GM12891 (cell line): ENCODE measurements at regions not wholly inside any gene's neighbourhood (a gene's known extent, or its start where the extent isn't known, plus 50 kb on each side); places are given as distances from the start of the nearest gene placed in this dataset.

ENCODE experiments used
- PAX5 ChIP-seq: IDR thresholded peaks from 2 replicates; pipeline ENCODE4 v1.6.1; 2011; ENCODE audit warnings: low read length, moderate library complexity, mild to moderate bottlenecking; ENCODE audit not compliant: insufficient read depth, severe bottlenecking
- POLR2A ChIP-seq: IDR thresholded peaks from 2 replicates; pipeline ENCODE4 v1.6.1; 2011; ENCODE audit warnings: low read depth, low read length, control low read depth
- TAF1 ChIP-seq: IDR thresholded peaks from 2 replicates; pipeline ENCODE4 v1.6.1; 2011; ENCODE audit warnings: low read depth, low read length, control low read depth

DNA sequence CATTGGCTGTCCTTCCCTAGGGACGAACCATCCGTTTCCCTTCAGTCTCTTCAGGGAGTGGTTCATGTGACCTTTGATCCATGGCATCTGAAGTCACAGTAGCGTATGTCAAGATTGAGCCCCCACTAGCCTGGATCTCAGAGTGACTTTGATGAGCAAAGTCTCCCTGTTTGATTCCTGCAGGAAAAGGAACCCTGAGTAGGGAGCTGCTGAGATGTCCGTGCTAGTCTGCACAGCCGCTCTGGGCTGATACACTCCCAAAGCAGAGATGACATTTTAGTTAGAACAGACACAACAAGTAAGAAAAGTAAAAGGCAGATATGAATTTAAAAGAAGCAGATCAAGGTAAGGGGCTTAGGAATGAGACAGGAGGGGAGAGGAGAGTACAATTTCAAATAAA, 899.4 kb downstream of the C6orf118 start:
- TF ChIP-seq POLR2A = no peak
- no peak for TF ChIP-seq TAF1
- no peak for TF ChIP-seq PAX5
